Effector memory CD4-positive, alpha-beta T cell (primary cell): ENCODE measurements at regions not wholly inside any gene's neighbourhood (a gene's known extent, or its start where the extent isn't known, plus 50 kb on each side); places are given as distances from the start of the nearest gene placed in this dataset.

Experiments
- DNase-seq, 3 donors: peaks; one replicate each; pipeline ENCODE4 v3.0.0-alpha.2; 2020
- H3K27ac ChIP-seq: 2 replicates; pipeline ENCODE4 v1.7.0; 2013; ENCODE audit warnings: mild to moderate bottlenecking, low read length, moderate library complexity; ENCODE audit not compliant: insufficient read depth, poor library complexity, severe bottlenecking
- H3K27me3 ChIP-seq: replicated peaks from 2 replicates; pipeline ENCODE4 v1.7.0; 2013; ENCODE audit warnings: mild to moderate bottlenecking, low read length; ENCODE audit not compliant: insufficient read depth, control insufficient read depth, poor library complexity, severe bottlenecking
- H3K36me3 ChIP-seq: 2 replicates; pipeline ENCODE4 v1.7.0; 2013; ENCODE audit warnings: mild to moderate bottlenecking, low read length, moderate library complexity; ENCODE audit not compliant: control insufficient read depth, insufficient read depth
- H3K4me1 ChIP-seq: 2 replicates; pipeline ENCODE4 v1.7.0; 2013; ENCODE audit warnings: low read length, mild to moderate bottlenecking; ENCODE audit not compliant: control insufficient read depth, insufficient read depth, poor library complexity, severe bottlenecking
- H3K4me3 ChIP-seq: 2 replicates; pipeline ENCODE4 v1.7.0; 2013; ENCODE audit warnings: low read length, low read depth, mild to moderate bottlenecking; ENCODE audit not compliant: insufficient read depth, poor library complexity, severe bottlenecking
- H3K9me3 ChIP-seq: 2 replicates; pipeline ENCODE4 v1.7.0; 2013; ENCODE audit warnings: mild to moderate bottlenecking, low read length, moderate library complexity; ENCODE audit not compliant: control insufficient read depth

DNA sequence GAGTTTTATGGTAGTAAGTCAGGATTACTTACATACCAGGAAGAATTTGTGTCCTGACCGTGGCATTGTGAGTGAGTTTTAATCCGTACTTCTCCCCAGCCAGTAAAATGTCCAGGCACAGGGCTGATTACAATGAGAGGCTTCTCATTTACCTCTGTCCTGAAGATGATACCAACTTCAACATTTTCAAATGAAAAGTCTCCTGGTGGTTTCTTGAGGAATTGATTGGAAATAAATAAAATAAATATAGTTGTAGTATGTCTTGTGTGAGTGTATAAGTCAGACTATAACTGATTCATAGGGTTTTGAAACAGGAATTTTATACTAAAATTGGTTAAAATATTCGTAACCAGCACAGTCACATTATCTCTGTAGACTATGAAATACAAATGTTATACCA, 382.5 kb downstream of the ETS1 start:
- Histone ChIP-seq H3K27me3 (no peaks in the 10 kb centered on the region), H3K4me1 (no peaks in the 10 kb centered on the region), H3K36me3 (no peaks in the 10 kb centered on the region), H3K4me3 (no peak overlapping the region), H3K9me3 (no peaks in the 10 kb centered on the region), H3K27ac (no peak overlapping the region)
- DNase-seq, result no peak

DNA sequence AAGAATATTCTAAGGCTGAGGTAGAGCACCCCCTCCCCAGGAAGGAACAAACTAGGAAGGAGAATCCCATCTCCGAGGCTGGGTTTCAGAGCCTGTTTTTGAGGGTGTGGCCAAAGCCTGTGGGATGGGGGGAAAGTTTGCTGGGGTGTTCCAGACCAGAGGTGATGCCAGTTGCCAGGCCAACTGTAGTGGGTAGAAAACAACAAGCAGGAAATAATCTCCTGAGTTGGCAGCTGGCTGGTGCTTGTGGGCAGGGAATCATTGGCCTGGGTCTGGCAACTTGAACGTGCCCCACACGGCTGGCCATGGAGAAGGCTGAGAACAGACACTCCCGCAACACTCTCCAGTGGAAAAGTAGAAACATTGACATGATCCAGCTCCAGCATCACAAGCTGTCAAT, 385.6 kb downstream of the ETS1 start:
- H3K4me3 ChIP-seq, result no peak overlapping the region
- H3K36me3 ChIP-seq, result no peaks in the 10 kb centered on the region
- H3K4me1 ChIP-seq, result no peaks in the 10 kb centered on the region
- DNase-seq, result no peak
- H3K27me3 ChIP-seq, result no peaks in the 10 kb centered on the region
- no peaks in the 10 kb centered on the region for H3K9me3 ChIP-seq
- no peak overlapping the region for H3K27ac ChIP-seq

DNA sequence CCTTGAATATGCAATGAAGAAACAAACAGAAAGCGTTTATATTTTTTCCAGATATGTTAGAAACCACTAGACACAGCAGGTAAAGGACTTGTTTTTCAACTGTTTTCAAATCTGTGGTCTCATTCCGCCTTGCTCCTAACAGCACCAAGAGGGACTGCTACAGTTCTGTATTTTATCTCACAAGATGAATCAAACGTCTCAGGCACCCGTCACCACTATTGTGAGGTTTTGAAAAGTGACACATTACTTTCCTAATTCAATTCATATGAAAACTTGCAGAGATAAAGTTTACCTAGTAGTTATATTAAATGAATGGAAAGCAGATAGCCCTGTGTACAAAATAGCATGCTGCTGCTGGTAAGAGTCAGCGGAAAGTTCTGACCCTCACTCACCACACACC, 386.3 kb downstream of the ETS1 start:
- Histone ChIP-seq H3K4me1 (no peaks in the 10 kb centered on the region), H3K9me3 (no peaks in the 10 kb centered on the region), H3K27ac (no peak overlapping the region), H3K36me3 (no peaks in the 10 kb centered on the region), H3K27me3 (no peaks in the 10 kb centered on the region), H3K4me3 (no peak overlapping the region)
- no peak for DNase-seq

DNA sequence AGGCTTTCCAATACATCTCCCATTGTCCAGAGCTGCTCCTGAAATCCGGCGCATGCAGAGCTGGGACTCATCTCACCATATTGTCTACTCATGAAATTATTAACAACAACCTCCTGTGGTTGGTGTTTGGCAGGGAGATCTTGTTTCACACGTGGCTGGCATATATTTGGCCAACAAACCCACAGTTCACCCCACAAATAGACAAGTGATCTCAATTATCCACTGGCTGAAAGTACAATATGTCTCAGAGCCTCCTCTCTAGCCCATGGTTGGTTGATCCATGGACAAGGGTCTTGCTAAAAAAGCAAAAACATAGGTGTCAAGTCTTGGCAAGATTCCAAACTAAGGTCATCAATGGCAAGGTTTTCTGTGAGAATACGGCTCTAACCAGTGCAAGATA, 386.9 kb downstream of the ETS1 start:
- H3K4me3 ChIP-seq, result no peak overlapping the region
- no peaks in the 10 kb centered on the region for H3K27me3 ChIP-seq
- no peak overlapping the region for H3K27ac ChIP-seq
- no peaks in the 10 kb centered on the region for H3K36me3 ChIP-seq
- no peak for DNase-seq
- H3K4me1 ChIP-seq, result no peaks in the 10 kb centered on the region
- H3K9me3 ChIP-seq, result no peaks in the 10 kb centered on the region

DNA sequence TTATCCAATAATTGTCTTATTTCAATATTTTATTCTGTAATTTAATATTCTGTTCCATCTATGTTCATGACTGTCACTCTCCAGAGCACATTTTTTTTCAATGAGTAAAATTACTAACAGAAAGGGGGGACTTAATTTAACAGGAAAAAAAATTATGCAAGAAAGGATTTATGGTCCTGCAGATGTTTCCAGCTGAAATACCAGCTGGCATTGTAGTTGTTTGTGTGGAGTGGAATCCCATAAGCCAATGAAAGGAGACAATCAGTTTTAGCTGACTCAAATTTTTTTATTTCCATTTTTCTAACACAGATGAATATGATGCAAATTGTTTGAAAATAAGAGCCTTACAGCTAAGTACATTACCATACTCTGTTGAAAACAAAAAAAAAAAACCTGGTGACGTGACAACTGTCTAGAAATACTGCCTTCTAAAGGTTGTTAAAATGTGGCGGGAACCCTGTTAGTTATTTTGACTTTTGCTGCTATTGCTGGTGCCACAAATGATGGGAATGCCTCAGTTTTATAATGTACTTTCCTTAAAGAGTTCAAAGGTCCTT, 389.1 kb downstream of the ETS1 start:
- H3K4me1 ChIP-seq, result peaks cover 9% of the 10 kb centered on the region
- no peaks in the 10 kb centered on the region for H3K36me3 ChIP-seq
- DNase-seq, result no peak
- no peak overlapping the region for H3K4me3 ChIP-seq
- no peaks in the 10 kb centered on the region for H3K27me3 ChIP-seq
- no peaks in the 10 kb centered on the region for H3K9me3 ChIP-seq
- H3K27ac ChIP-seq, result no peak overlapping the region

DNA sequence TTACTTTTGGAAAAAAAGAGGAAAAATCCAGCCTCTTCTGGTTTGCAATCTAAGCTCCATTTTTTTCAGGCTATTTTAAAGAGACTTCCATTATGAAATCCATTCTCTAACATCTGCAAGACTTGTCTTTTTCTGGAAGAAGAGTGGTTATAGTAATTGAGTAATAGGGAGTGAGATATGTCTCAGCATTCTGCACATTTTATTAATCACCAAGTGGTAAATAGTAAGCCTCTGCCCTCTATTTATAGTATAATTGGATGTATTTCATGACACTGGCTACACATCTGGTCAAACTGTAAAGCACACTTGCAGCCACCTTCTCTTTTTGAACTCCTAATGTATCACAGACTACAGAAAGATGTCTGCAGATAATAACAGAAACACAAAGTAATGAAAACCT, 391.1 kb downstream of the ETS1 start:
- Histone ChIP-seq H3K9me3 (no peaks in the 10 kb centered on the region), H3K27me3 (no peaks in the 10 kb centered on the region), H3K4me1 (peaks cover 9% of the 10 kb centered on the region), H3K4me3 (no peak overlapping the region), H3K27ac (no peak overlapping the region), H3K36me3 (no peaks in the 10 kb centered on the region)
- DNase-seq, result no peak

DNA sequence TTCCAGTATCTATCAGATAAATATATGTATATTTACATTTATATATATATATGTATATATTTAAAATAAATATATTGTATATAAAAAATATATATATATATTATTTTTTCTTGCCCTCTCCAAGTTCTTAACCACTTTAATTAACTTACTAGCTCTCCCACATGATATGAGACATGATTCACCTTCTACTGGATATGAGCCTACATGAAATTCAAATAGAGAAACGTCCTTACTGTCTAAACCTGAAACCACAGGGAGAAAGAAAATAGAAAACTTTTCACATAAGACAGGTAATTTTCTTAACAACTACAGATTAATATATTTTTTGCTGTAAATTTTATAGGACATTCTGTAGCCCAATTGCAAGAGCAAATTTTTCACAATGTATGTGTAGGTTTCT, 391.6 kb downstream of the ETS1 start:
- no peaks in the 10 kb centered on the region for H3K9me3 ChIP-seq
- H3K27ac ChIP-seq, result no peak overlapping the region
- no peak for DNase-seq

DNA sequence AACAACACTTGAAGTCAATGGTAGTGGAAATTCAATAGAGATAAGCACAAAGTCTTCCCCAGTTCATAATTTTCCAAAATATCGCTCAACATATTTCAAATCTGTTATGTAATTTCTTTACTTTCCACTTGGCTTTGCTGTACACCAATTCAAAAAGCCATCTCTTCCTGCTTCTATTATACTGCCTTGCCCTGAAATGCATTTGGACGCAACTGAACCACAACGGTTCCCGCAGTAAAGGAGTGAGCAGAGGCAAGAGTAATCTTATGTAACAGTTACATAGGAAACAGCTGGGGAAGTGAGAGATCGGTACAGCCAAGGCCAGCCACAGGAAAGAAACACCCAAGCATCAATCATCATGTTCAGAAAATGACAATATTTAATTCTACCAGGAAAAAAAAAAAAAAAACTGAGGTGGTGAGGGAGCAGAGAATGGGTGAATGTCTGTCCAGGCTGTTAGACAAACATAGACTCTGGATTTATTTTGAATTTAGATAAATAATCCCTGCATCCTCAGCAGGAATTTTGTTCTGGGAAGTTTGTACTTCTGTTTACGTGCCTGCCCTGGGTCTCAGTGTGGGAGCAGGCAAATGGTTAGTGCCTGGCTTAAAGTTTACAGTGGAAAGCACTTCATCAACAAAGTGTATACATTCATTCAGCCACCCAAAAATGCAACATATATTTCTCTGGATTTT, 392.2 kb downstream of the ETS1 start:
- H3K9me3 ChIP-seq, result no peaks in the 10 kb centered on the region
- peak; percentile 11 to 38 (median 34) for DNase-seq

More for the DNA sequence above, 391.6 kb downstream of the ETS1 start:
- Histone ChIP-seq H3K36me3 (no peaks in the 10 kb centered on the region), H3K4me1 (peaks cover 9% of the 10 kb centered on the region), H3K4me3 (no peak overlapping the region), H3K27me3 (no peaks in the 10 kb centered on the region)

DNA sequence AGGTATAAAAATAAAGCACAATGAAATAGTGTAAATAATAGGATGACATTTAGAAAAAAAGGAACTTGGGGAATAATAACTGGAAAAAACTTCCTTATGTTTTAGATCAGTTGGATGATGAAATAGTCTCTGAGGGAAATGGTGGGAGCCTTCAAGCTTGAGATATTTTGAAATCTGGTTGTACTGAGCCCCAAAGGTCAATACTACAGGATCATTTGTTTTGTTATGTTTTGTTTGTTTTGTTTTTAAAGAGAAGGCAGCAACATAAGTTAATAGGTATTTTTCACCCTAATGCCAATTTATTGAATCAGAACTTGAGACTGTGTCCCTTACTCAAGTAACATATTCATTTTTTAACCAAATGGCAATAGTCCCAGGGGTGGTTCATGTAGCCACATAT, 393.1 kb downstream of the ETS1 start:
- Histone ChIP-seq H3K36me3 (no peaks in the 10 kb centered on the region), H3K4me1 (peaks cover 9% of the 10 kb centered on the region), H3K4me3 (no peak overlapping the region), H3K9me3 (no peaks in the 10 kb centered on the region), H3K27me3 (no peaks in the 10 kb centered on the region), H3K27ac (no peak overlapping the region)
- DNase-seq, result no peak

More for the DNA sequence above, 392.2 kb downstream of the ETS1 start:
- Histone ChIP-seq H3K36me3 (no peaks in the 10 kb centered on the region), H3K4me1 (peaks cover 9% of the 10 kb centered on the region), H3K4me3 (no peak overlapping the region), H3K27me3 (no peaks in the 10 kb centered on the region), H3K27ac (no peak overlapping the region)

DNA sequence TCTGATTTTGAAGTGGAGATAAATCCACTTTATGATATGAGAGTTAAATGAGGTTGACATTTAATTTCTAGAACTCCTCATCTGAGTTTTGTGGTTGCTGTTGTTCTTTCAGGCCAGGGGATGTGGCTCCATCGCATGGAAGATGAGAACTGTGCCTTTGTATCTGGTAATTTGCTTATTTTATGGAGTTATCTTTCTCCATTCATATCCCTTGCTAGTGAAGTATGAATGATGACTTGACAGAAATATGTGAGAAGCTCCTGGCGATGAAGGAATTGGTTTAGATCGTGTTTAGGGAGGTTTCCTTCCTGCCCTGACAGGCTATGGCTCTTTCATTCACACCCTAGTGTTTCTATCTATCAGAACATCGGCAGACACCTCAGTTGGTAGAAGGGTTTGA, 393.7 kb downstream of the ETS1 start:
- H3K9me3 ChIP-seq, result no peaks in the 10 kb centered on the region
- no peak overlapping the region for H3K27ac ChIP-seq
- DNase-seq, result no peak
- no peak overlapping the region for H3K4me3 ChIP-seq
- no peaks in the 10 kb centered on the region for H3K36me3 ChIP-seq
- peaks cover 9% of the 10 kb centered on the region for H3K4me1 ChIP-seq
- H3K27me3 ChIP-seq, result no peaks in the 10 kb centered on the region
